OCI-LY3 (cell line): ENCODE measurements at regions not wholly inside any gene's neighbourhood (a gene's known extent, or its start where the extent isn't known, plus 50 kb on each side); places are given as distances from the start of the nearest gene placed in this dataset.

Source experiments
- H2AFZ ChIP-seq: fragments of 200-600, 300-600 bp; shearing (Covaris generic); 2 replicates; pipeline ENCODE4 v1.6.0; 2014; ENCODE audit warnings: antibody characterized with exemption, low read depth, low read length
- H3K27ac ChIP-seq: fragments of 200-600, 300-600 bp; sonication (generic); 2 replicates; pipeline ENCODE4 v1.5.1; 2014; ENCODE audit warnings: mild to moderate bottlenecking, low read length, moderate library complexity, mixed read lengths
- H3K27me3 ChIP-seq: fragments of 200-600, 300-600 bp; sonication (generic); 2 replicates; pipeline ENCODE4 v1.6.1; 2014; ENCODE audit warnings: low read depth, low read length, mixed read lengths
- H3K36me3 ChIP-seq: fragments of 200-600, 300-600 bp; sonication (generic); replicated peaks from 2 replicates; pipeline ENCODE3; 2014; ENCODE audit warnings: low read depth, low read length, mixed read lengths
- H3K4me1 ChIP-seq: fragments of 300-600, 200-600 bp; sonication (generic); 2 replicates; pipeline ENCODE4 v1.6.1; 2014; ENCODE audit warnings: low read length, mixed read lengths
- H3K4me2 ChIP-seq: fragments of 200-600, 300-600 bp; sonication (generic); 2 replicates; pipeline ENCODE4 v1.6.1; 2014; ENCODE audit warnings: low read length, mixed read lengths
- H3K4me3 ChIP-seq: fragments of 300-600, 200-600 bp; sonication (generic); 2 replicates; pipeline ENCODE4 v1.5.1; 2014; ENCODE audit warnings: antibody characterized with exemption, mild to moderate bottlenecking, low read length, moderate library complexity
- H3K79me2 ChIP-seq: fragments of 300-600, 200-600 bp; shearing (Covaris generic); 2 replicates; pipeline ENCODE4 v1.6.1; 2014; ENCODE audit warnings: mild to moderate bottlenecking, low read length, mixed read lengths
- H3K9ac ChIP-seq: fragments of 300-600, 200-600 bp; shearing (Covaris generic); 2 replicates; pipeline ENCODE4 v1.6.0; 2014; ENCODE audit warnings: mild to moderate bottlenecking, low read length, moderate library complexity
- H3K9me3 ChIP-seq: fragments of 200-600, 300-600 bp; shearing (Covaris generic); 2 replicates; pipeline ENCODE4 v1.6.1; 2014; ENCODE audit warnings: low read length, mixed read lengths; ENCODE audit not compliant: insufficient read depth
- H4K20me1 ChIP-seq: fragments of 200-600, 300-600 bp; sonication (generic); 2 replicates; pipeline ENCODE4 v1.6.1; 2016; ENCODE audit warnings: low read length, mixed read lengths; ENCODE audit not compliant: insufficient read depth
- EZH2phosphoT487 ChIP-seq: fragments of 200-600 bp; shearing (Covaris generic); IDR thresholded peaks from 2 replicates; pipeline ENCODE4 v1.6.1; 2018; ENCODE audit warnings: antibody characterized with exemption, mixed run types, low read depth
- TF ChIP-seq, protein P1 (sequence below): fragments of 200-600, 300-600 bp; sonication (generic); IDR thresholded peaks from 2 replicates; pipeline ENCODE4 v1.5.1; 2014; ENCODE audit warnings: antibody characterized with exemption, low read length, low read depth

DNA sequence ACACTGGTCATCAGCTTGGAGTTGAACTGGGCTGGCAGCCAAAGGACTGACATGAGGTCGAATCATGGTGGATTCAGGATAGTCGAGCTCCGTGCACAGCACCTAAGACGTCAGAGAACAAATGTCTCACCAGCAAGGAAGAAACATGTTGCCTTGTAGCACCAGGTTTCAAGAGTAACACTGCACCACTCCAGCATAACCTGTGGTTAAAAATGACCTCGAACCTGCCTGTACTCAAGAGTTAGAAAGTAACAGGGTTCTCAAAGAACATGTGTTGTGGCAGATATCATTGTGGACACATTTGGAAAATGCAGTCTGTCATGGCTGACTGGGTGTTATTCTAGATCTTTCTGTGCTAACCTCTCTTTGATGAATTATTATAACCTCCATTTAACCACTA is 511.6 kb downstream of the CDH26 start:
- H3K9me3 ChIP-seq, result no peaks in the 10 kb centered on the region
- H3K27me3 ChIP-seq, result peaks cover 11% of the 10 kb centered on the region; the same call in 1 of the 2 replicates
- no peak overlapping the region for H2AFZ ChIP-seq
- TF ChIP-seq, protein P1, sequence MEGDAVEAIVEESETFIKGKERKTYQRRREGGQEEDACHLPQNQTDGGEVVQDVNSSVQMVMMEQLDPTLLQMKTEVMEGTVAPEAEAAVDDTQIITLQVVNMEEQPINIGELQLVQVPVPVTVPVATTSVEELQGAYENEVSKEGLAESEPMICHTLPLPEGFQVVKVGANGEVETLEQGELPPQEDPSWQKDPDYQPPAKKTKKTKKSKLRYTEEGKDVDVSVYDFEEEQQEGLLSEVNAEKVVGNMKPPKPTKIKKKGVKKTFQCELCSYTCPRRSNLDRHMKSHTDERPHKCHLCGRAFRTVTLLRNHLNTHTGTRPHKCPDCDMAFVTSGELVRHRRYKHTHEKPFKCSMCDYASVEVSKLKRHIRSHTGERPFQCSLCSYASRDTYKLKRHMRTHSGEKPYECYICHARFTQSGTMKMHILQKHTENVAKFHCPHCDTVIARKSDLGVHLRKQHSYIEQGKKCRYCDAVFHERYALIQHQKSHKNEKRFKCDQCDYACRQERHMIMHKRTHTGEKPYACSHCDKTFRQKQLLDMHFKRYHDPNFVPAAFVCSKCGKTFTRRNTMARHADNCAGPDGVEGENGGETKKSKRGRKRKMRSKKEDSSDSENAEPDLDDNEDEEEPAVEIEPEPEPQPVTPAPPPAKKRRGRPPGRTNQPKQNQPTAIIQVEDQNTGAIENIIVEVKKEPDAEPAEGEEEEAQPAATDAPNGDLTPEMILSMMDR, result no peak
- no peak for TF ChIP-seq EZH2phosphoT487
- H3K79me2 ChIP-seq, result no peaks in the 10 kb centered on the region
- no peaks in the 10 kb centered on the region for H3K36me3 ChIP-seq
- no peak overlapping the region for H3K9ac ChIP-seq
- no peaks in the 10 kb centered on the region for H4K20me1 ChIP-seq
- no peak overlapping the region for H3K27ac ChIP-seq
- no peaks in the 10 kb centered on the region for H3K4me1 ChIP-seq
- H3K4me2 ChIP-seq, result no peak overlapping the region
- H3K4me3 ChIP-seq, result no peak overlapping the region

DNA sequence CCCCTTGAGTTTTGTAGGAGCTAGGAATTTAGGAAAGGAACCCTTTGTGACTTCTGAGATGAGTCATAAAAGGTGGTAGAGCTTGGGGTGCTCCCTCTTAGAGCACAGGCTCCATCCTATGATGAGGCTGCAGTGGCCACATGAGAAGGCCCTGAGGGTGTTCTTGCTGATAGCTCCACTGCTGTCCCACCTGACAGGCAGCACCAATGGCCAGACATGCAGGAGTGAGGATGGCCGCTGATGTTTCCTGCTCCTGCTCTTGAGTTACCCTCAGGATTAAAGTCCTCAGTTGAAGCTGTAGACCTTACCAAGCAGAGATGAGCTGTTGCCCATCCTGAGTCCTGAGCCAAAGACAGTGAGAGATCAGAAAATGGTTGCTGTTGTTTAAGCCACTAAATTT is 512.1 kb downstream of the CDH26 start:
- Histone ChIP-seq H3K4me3 (no peak overlapping the region), H3K4me1 (no peaks in the 10 kb centered on the region), H3K4me2 (no peak overlapping the region), H2AFZ (no peak overlapping the region), H3K27ac (no peak overlapping the region), H3K79me2 (no peaks in the 10 kb centered on the region), H3K9me3 (no peaks in the 10 kb centered on the region), H3K27me3 (peaks cover 14% of the 10 kb centered on the region; the same call in 1 of the 2 replicates), H3K9ac (no peak overlapping the region), H3K36me3 (no peaks in the 10 kb centered on the region), H4K20me1 (no peaks in the 10 kb centered on the region)
- TF ChIP-seq, protein P1, result no peak
- TF ChIP-seq EZH2phosphoT487, result no peak

DNA sequence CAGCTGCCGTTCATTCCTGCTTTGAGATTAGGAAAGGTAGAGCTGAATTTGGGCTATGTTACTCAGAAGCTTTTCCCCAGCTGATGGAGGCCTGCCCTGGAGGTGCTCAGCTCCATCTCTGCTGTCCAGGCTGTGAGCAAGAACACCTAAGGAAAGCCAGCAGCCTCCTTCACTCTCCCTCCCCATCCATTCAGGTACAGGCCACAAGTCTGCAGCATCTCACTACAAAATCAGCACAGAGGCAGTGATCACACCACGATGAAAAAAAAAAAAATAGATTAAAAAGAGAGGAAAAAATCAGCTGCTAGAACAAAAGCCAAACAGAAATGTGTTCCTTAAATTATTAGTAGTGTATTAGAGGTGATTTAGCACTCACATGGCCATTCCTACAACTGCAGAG is 515.0 kb downstream of the CDH26 start:
- H3K9me3 ChIP-seq, result no peaks in the 10 kb centered on the region
- no peak overlapping the region for H2AFZ ChIP-seq
- no peak overlapping the region for H3K4me2 ChIP-seq
- TF ChIP-seq EZH2phosphoT487, result no peak
- TF ChIP-seq, protein P1, result no peak
- H3K27ac ChIP-seq, result no peak overlapping the region
- H4K20me1 ChIP-seq, result no peaks in the 10 kb centered on the region
- H3K4me1 ChIP-seq, result no peaks in the 10 kb centered on the region
- no peak overlapping the region for H3K4me3 ChIP-seq
- no peaks in the 10 kb centered on the region for H3K36me3 ChIP-seq
- peaks cover 14% of the 10 kb centered on the region; the same call in 1 of the 2 replicates for H3K27me3 ChIP-seq
- no peak overlapping the region for H3K9ac ChIP-seq
- H3K79me2 ChIP-seq, result no peaks in the 10 kb centered on the region

DNA sequence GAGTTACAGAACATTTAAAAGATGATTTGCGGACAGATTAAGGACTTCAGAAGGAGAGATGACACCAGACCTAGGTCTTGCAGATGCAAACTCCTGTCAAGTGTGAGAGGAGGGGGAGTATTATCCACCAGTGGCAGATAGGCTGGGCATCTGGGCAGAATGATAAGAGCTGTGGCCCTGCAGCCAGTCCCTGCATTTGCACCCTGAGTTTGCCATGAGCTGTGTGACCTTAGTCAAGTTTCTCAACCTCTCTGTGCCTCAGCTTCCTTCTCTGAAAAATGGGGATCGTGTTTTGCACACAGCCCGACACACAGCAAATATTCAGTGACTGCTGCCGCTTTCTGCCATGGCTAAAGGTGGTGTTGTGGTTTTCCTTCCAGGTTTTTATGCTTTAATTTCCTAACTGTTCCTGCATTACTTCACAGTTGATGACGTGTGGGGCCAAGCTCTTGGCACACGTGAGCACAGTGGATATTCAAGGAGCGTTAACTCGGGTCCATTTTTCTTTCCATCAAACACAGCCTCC is 516.2 kb downstream of the CDH26 start:
- no peak for TF ChIP-seq EZH2phosphoT487
- TF ChIP-seq, protein P1, result no peak
- Histone ChIP-seq H3K4me3 (no peak overlapping the region), H3K27ac (no peak overlapping the region)

More for the DNA sequence above, 516.2 kb downstream of the CDH26 start:
- H3K9ac ChIP-seq, result no peak overlapping the region
- no peak overlapping the region for H3K4me2 ChIP-seq
- H3K27me3 ChIP-seq, result peaks cover 14% of the 10 kb centered on the region; the same call in 1 of the 2 replicates
- no peaks in the 10 kb centered on the region for H3K4me1 ChIP-seq
- H4K20me1 ChIP-seq, result no peaks in the 10 kb centered on the region
- no peaks in the 10 kb centered on the region for H3K36me3 ChIP-seq
- no peak overlapping the region for H2AFZ ChIP-seq
- H3K9me3 ChIP-seq, result no peaks in the 10 kb centered on the region
- no peaks in the 10 kb centered on the region for H3K79me2 ChIP-seq
